Kidney epithelial cell (primary cell): ENCODE measurements at regions not wholly inside any gene's neighbourhood (a gene's known extent, or its start where the extent isn't known, plus 50 kb on each side); places are given as distances from the start of the nearest gene placed in this dataset.
"Not testable (repeated sequence)": the region's sequence is repeated elsewhere in the genome, so short reads cannot be mapped to it uniquely, and the experiment has no call there.

Source experiments
- DNase-seq: peaks from one replicate; pipeline ENCODE4 v3.0.0-alpha.2; 2010; ENCODE audit warnings: low read depth
- H3K27me3 ChIP-seq: 2 replicates; pipeline ENCODE4 v1.6.0; 2011; ENCODE audit warnings: low read length; ENCODE audit not compliant: control insufficient read depth, insufficient read depth
- H3K36me3 ChIP-seq: 2 replicates; pipeline ENCODE4 v1.5.1; 2011; ENCODE audit warnings: low read length; ENCODE audit not compliant: control insufficient read depth, insufficient read depth
- H3K4me3 ChIP-seq: 2 replicates; pipeline ENCODE4 v1.5.1; 2011; ENCODE audit warnings: low read depth, mild to moderate bottlenecking, control low read depth, low read length
- TF ChIP-seq, protein P1 (sequence below): IDR thresholded peaks from 2 replicates; pipeline ENCODE4 v1.5.1; 2011; ENCODE audit warnings: mild to moderate bottlenecking, moderate library complexity, low read length, control low read depth, inconsistent platforms; ENCODE audit not compliant: insufficient read depth, poor library complexity, severe bottlenecking

- Histone ChIP-seq H3K4me3 (no peak overlapping the region), H3K36me3 (no peaks in the 10 kb centered on the region), H3K27me3 (no peaks in the 10 kb centered on the region)
- TF ChIP-seq, protein P1, sequence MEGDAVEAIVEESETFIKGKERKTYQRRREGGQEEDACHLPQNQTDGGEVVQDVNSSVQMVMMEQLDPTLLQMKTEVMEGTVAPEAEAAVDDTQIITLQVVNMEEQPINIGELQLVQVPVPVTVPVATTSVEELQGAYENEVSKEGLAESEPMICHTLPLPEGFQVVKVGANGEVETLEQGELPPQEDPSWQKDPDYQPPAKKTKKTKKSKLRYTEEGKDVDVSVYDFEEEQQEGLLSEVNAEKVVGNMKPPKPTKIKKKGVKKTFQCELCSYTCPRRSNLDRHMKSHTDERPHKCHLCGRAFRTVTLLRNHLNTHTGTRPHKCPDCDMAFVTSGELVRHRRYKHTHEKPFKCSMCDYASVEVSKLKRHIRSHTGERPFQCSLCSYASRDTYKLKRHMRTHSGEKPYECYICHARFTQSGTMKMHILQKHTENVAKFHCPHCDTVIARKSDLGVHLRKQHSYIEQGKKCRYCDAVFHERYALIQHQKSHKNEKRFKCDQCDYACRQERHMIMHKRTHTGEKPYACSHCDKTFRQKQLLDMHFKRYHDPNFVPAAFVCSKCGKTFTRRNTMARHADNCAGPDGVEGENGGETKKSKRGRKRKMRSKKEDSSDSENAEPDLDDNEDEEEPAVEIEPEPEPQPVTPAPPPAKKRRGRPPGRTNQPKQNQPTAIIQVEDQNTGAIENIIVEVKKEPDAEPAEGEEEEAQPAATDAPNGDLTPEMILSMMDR = no peak
- no peak for DNase-seq
These were observed 451.7 kb upstream of the PITX2 start for GRCh38 chr4:111074523-111075114.

DNA sequence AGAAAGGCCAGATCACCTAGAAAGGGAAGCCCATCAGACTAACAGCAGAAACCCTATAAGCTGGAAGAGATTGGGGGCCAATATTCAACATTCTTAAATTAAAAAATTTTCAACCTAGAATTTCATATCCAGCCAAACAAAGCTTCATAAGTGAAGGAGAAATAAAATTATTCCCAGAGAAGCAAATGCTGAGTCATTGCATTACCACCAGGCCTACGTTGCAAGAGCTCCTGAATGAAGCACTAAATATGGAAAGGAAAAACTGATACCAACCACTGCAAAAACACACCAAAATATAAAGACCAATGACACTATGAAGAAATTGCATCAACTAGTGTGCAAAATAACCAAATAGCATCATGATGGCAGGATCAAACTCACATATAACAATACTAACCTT is 453.4 kb upstream of the PITX2 start:
- H3K27me3 ChIP-seq, DNase-seq, H3K36me3 ChIP-seq, H3K4me3 ChIP-seq: not testable (repeated sequence)

DNA sequence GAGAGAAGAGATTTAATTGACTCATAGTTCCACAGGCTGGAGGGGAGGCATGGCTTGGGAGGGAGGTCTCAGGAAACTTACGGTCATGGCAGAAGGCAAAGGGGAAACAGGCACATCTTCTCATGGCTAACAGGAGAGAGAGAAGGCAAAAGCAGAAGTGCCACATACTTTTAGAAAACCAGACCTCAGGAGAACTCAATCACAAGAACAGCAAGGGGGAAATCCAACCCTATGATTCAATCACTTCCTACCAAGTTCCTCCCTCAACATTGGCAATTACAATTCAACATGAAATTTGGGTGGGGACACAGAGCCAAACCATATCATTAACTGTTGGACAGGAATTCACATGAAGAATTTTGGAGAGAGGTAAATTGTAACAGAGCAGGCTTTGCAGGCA is 485.3 kb upstream of the PITX2 start:
- Histone ChIP-seq H3K4me3 (no peak overlapping the region), H3K27me3 (no peaks in the 10 kb centered on the region)

DNA sequence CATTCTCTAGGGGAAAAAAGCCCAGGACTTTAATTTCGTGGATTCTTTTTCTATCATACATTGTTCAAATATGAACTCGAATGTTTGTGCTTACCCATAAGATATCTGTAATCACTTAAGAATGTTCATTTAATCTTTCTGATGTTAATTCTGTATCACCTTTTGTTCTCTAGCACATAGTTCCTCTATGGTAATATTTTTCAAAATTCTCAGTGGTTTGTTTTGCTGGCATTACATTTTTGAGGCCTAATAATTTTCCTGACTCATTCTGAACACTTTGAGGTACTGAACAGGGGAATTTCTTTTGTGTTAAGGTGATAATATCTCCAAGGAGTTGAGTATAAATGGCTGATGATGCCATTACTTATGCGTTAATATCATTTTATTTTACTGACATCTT is 490.7 kb upstream of the PITX2 start:
- no peak for DNase-seq

More for the DNA sequence above, 485.3 kb upstream of the PITX2 start:
- TF ChIP-seq, protein P1 = no peak
- no peak for DNase-seq
- H3K36me3 ChIP-seq = no peaks in the 10 kb centered on the region

GRCh38 chr4:111115881-111116280 is 493.0 kb upstream of the PITX2 start:
- DNase-seq = no peak
- H3K27me3 ChIP-seq = no peaks in the 10 kb centered on the region

More for the DNA sequence above, 490.7 kb upstream of the PITX2 start:
- Histone ChIP-seq H3K4me3 (no peak overlapping the region), H3K27me3 (no peaks in the 10 kb centered on the region), H3K36me3 (no peaks in the 10 kb centered on the region)
- TF ChIP-seq, protein P1 = no peak

DNA sequence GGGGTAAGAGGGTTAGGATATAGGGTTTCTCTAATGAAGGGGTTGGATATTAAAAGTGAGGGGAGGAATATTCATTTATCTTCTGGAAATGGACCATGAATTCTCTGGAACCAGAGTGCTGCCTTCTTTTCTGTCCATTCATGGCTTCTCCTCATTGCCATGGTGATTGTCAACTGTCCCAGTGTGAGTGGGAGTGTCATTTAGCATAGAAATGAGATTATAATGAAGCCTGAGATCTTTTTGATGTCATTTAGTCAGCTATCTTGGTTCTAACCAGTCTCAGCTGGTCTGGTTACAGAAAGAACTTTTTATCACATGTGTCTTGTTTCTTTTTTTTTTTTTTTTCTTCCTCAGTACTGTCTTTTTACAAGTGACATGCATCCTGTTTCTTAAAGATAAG is 497.3 kb upstream of the PITX2 start:
- no peak overlapping the region for H3K4me3 ChIP-seq
- TF ChIP-seq, protein P1 = no peak
- no peak for DNase-seq
- H3K36me3 ChIP-seq = no peaks in the 10 kb centered on the region
- H3K27me3 ChIP-seq = no peaks in the 10 kb centered on the region

More at GRCh38 chr4:111115881-111116280, 493.0 kb upstream of the PITX2 start:
- Histone ChIP-seq H3K36me3 (no peaks in the 10 kb centered on the region), H3K4me3 (no peak overlapping the region)
- TF ChIP-seq, protein P1 = no peak
